DOHH2 (cell line): ENCODE measurements at regions not wholly inside any gene's neighbourhood (a gene's known extent, or its start where the extent isn't known, plus 50 kb on each side); places are given as distances from the start of the nearest gene placed in this dataset.

Experiments used
- EZH2phosphoT487 ChIP-seq: fragments of 200-600 bp; sonication (generic); IDR thresholded peaks from 2 replicates; pipeline ENCODE4 v1.6.1; 2017; ENCODE audit warnings: borderline replicate concordance, mild to moderate bottlenecking, antibody characterized with exemption, low read length, moderate library complexity, mixed read lengths
- TF ChIP-seq, protein P1 (sequence below): fragments of 200-600 bp; sonication (generic); IDR thresholded peaks from one replicate; pipeline ENCODE4 v1.5.1; 2014; ENCODE audit warnings: antibody characterized with exemption, mild to moderate bottlenecking, low read depth, low read length; ENCODE audit not compliant: poor library complexity, severe bottlenecking

DNA sequence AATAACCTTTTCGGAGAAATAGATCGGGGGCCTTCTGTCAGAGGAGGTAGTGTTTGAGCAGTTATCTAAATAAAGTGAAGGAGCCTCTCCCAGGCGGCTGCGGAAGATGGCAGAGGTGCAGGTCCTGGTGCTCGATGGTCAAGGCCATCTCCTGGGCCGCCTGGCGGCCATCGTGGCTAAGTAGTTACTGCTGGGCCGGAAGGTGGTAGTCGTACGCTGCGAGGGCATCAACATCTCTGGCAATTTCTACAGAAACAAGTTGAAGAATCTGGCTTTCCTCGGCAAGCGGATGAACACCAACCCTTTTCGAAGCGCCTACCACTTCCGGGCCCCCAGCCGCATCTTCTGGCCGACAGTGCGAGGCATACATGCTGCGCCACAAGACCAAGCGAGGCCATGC lies 186.1 kb downstream of the KTN1 start:
- no peak for TF ChIP-seq EZH2phosphoT487
- TF ChIP-seq, protein P1, sequence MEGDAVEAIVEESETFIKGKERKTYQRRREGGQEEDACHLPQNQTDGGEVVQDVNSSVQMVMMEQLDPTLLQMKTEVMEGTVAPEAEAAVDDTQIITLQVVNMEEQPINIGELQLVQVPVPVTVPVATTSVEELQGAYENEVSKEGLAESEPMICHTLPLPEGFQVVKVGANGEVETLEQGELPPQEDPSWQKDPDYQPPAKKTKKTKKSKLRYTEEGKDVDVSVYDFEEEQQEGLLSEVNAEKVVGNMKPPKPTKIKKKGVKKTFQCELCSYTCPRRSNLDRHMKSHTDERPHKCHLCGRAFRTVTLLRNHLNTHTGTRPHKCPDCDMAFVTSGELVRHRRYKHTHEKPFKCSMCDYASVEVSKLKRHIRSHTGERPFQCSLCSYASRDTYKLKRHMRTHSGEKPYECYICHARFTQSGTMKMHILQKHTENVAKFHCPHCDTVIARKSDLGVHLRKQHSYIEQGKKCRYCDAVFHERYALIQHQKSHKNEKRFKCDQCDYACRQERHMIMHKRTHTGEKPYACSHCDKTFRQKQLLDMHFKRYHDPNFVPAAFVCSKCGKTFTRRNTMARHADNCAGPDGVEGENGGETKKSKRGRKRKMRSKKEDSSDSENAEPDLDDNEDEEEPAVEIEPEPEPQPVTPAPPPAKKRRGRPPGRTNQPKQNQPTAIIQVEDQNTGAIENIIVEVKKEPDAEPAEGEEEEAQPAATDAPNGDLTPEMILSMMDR = no peak
